HUES48 (cell line): ENCODE measurements at regions not wholly inside any gene's neighbourhood (a gene's known extent, or its start where the extent isn't known, plus 50 kb on each side); places are given as distances from the start of the nearest gene placed in this dataset.

Experiments used
- H3K27ac ChIP-seq: one replicate; pipeline ENCODE4 v1.7.0; 2013; ENCODE audit warnings: low read depth, low read length, inconsistent platforms
- H3K27me3 ChIP-seq: 2 replicates; pipeline ENCODE4 v1.6.1; 2013; ENCODE audit warnings: mild to moderate bottlenecking, low read length; ENCODE audit not compliant: control insufficient read depth, insufficient read depth
- H3K36me3 ChIP-seq: 2 replicates; pipeline ENCODE4 v1.6.1; 2013; ENCODE audit warnings: low read length; ENCODE audit not compliant: control insufficient read depth, insufficient read depth
- H3K4me1 ChIP-seq: 2 replicates; pipeline ENCODE4 v1.6.1; 2013; ENCODE audit warnings: mild to moderate bottlenecking, low read length; ENCODE audit not compliant: control insufficient read depth, insufficient read depth
- H3K4me3 ChIP-seq: 2 replicates; pipeline ENCODE4 v1.5.1; 2013; ENCODE audit warnings: mild to moderate bottlenecking, low read depth, low read length
- H3K9ac ChIP-seq: 2 replicates; pipeline ENCODE4 v1.6.1; 2013; ENCODE audit warnings: mild to moderate bottlenecking, low read depth, low read length, moderate library complexity
- H3K9me3 ChIP-seq: 2 replicates; pipeline ENCODE4 v1.6.1; 2013; ENCODE audit warnings: low read length; ENCODE audit not compliant: control insufficient read depth, insufficient read depth

- Histone ChIP-seq H3K9ac (no peak overlapping the region), H3K4me1 (no peaks in the 10 kb centered on the region), H3K9me3 (no peaks in the 10 kb centered on the region), H3K27ac (no peak overlapping the region), H3K4me3 (no peak overlapping the region), H3K36me3 (no peaks in the 10 kb centered on the region), H3K27me3 (no peaks in the 10 kb centered on the region)
These were observed 121.5 kb upstream of the GYPC start for GRCh38 chr2:126534478-126534877.

DNA sequence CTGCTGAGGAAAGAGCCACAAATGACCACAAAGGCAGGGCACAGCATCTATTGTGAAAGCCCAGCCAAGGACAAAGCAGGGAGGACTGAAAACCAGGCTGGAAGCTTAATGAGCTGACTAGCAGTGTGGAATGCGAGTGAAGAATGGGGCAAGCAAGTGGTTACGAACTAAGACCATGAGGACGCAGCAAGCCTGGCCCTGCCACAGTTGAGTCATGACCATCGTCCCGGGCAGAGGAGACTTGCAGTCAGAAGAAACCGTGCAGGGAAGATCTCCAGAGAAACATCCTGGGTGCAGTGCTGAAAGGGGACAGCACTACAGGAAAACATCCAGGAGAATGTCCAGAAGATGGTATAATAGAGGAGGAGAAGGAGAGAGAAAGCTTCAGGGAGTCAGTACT is 120.5 kb upstream of the GYPC start:
- no peaks in the 10 kb centered on the region for H3K9me3 ChIP-seq
- no peaks in the 10 kb centered on the region for H3K36me3 ChIP-seq
- no peaks in the 10 kb centered on the region for H3K27me3 ChIP-seq
- no peak overlapping the region for H3K9ac ChIP-seq
- H3K4me3 ChIP-seq = no peak overlapping the region
- H3K27ac ChIP-seq = no peak overlapping the region
- no peaks in the 10 kb centered on the region for H3K4me1 ChIP-seq

- Histone ChIP-seq H3K9ac (no peak overlapping the region), H3K9me3 (0 out of 2 replicates have a peak, but pooled peaks cover 3% of the 10 kb centered on the region), H3K4me1 (no peaks in the 10 kb centered on the region), H3K27ac (no peak overlapping the region), H3K27me3 (no peaks in the 10 kb centered on the region), H3K4me3 (no peak overlapping the region), H3K36me3 (no peaks in the 10 kb centered on the region)
These were observed 119.3 kb upstream of the GYPC start for GRCh38 chr2:126536605-126537200.

DNA sequence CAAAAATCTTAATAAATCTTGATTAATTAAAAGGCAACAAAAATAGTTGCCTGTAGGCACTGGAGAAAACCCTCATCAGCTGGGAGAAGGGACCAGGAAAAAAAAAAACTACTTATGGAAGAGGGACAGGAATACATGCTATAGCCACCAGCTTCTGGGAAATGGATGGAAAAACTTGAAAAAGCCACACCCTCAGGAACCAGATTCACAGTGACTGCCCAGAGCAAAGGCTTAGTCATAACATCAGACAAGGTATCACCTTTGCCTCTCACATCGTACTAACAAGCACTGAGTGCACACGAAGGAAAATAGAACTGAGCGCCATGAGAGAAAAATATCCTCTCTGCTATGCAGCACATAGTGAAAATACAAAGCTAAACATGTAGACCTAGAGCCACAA is 116.9 kb upstream of the GYPC start:
- no peak overlapping the region for H3K4me3 ChIP-seq
- no peak overlapping the region for H3K27ac ChIP-seq
- peaks cover 17% of the 10 kb centered on the region for H3K9me3 ChIP-seq
- no peaks in the 10 kb centered on the region for H3K36me3 ChIP-seq
- no peak overlapping the region for H3K9ac ChIP-seq
- no peaks in the 10 kb centered on the region for H3K4me1 ChIP-seq
- no peaks in the 10 kb centered on the region for H3K27me3 ChIP-seq

GRCh38 chr2:126542247-126542646 is 113.7 kb upstream of the GYPC start:
- H3K27ac ChIP-seq = no peak overlapping the region
- peaks cover 17% of the 10 kb centered on the region for H3K9me3 ChIP-seq
- H3K9ac ChIP-seq = no peak overlapping the region
- no peaks in the 10 kb centered on the region for H3K4me1 ChIP-seq
- H3K4me3 ChIP-seq = no peak overlapping the region
- H3K27me3 ChIP-seq = no peaks in the 10 kb centered on the region
- H3K36me3 ChIP-seq = no peaks in the 10 kb centered on the region

- Histone ChIP-seq H3K36me3 (no peaks in the 10 kb centered on the region), H3K9ac (no peak overlapping the region), H3K4me1 (no peaks in the 10 kb centered on the region), H3K27me3 (no peaks in the 10 kb centered on the region), H3K4me3 (no peak overlapping the region), H3K27ac (no peak overlapping the region), H3K9me3 (peaks cover 17% of the 10 kb centered on the region)
These were observed 112.9 kb upstream of the GYPC start for GRCh38 chr2:126543081-126543480.

GRCh38 chr2:126558029-126558428 is 97.9 kb upstream of the GYPC start:
- H3K36me3 ChIP-seq = no peaks in the 10 kb centered on the region
- H3K27me3 ChIP-seq = no peaks in the 10 kb centered on the region
- no peaks in the 10 kb centered on the region for H3K4me1 ChIP-seq
- no peaks in the 10 kb centered on the region for H3K9me3 ChIP-seq
- no peak overlapping the region for H3K27ac ChIP-seq
- H3K9ac ChIP-seq = no peak overlapping the region
- no peak overlapping the region for H3K4me3 ChIP-seq

GRCh38 chr2:126568734-126569133 is 87.2 kb upstream of the GYPC start:
- Histone ChIP-seq H3K4me3 (no peak overlapping the region), H3K4me1 (no peaks in the 10 kb centered on the region), H3K36me3 (no peaks in the 10 kb centered on the region), H3K9me3 (no peaks in the 10 kb centered on the region), H3K27me3 (no peaks in the 10 kb centered on the region), H3K27ac (no peak overlapping the region), H3K9ac (no peak overlapping the region)

- no peak overlapping the region for H3K4me3 ChIP-seq
- no peaks in the 10 kb centered on the region for H3K27me3 ChIP-seq
- H3K9ac ChIP-seq = no peak overlapping the region
- no peaks in the 10 kb centered on the region for H3K4me1 ChIP-seq
- H3K36me3 ChIP-seq = no peaks in the 10 kb centered on the region
- H3K27ac ChIP-seq = no peak overlapping the region
- H3K9me3 ChIP-seq = no peaks in the 10 kb centered on the region
These were observed 84.6 kb upstream of the GYPC start for GRCh38 chr2:126571403-126571802.

DNA sequence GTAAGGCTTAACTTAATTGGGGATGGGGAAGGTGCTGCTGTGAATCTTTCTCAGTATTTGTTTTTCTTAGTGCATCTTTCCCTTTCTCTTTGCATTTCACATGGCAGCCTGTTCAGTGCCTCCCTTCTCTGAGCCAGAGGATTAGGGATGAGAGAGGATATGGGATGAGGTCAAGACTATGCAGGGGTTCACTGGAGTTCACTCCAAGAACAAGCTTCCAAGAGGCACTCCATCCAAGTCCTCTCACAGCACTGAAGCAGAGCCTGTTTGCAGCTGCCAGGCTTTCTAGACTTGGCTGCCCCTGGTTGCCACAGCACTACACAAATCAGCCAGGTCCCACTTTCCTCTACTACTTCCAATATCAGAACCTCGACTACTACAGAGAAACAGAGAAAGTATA is 80.3 kb upstream of the GYPC start:
- Histone ChIP-seq H3K4me3 (no peak overlapping the region), H3K4me1 (no peaks in the 10 kb centered on the region), H3K9ac (no peak overlapping the region), H3K27ac (no peak overlapping the region), H3K36me3 (no peaks in the 10 kb centered on the region), H3K9me3 (no peaks in the 10 kb centered on the region), H3K27me3 (no peaks in the 10 kb centered on the region)

- H3K27me3 ChIP-seq = no peaks in the 10 kb centered on the region
- H3K9ac ChIP-seq = no peak overlapping the region
These were observed 76.1 kb upstream of the GYPC start for GRCh38 chr2:126579868-126580267.

DNA sequence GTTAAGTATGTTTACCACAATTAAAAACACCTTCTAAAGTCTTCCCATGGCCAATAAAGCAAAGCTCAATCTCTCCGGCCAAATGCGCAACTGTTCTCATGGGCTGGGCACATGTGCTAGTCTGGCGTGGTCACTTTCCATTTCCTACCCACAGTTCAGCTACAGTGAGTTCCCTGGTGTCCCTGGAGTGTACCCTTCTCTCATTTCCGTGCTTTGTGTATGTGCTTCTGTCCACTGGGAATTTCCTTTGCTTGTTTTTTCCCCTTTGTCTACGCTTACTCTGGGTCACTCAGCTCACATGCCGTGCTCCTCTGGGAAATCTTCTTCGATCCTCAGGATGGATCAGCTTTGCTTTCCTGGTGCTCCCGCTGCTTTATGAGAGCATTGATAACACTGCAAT is 69.6 kb upstream of the GYPC start:
- Histone ChIP-seq H3K9ac (no peak overlapping the region), H3K27me3 (no peaks in the 10 kb centered on the region)

More at GRCh38 chr2:126579868-126580267, 76.1 kb upstream of the GYPC start:
- Histone ChIP-seq H3K27ac (no peak overlapping the region), H3K36me3 (no peaks in the 10 kb centered on the region), H3K4me3 (no peak overlapping the region), H3K4me1 (no peaks in the 10 kb centered on the region), H3K9me3 (no peaks in the 10 kb centered on the region)

More for the DNA sequence above, 69.6 kb upstream of the GYPC start:
- Histone ChIP-seq H3K27ac (no peak overlapping the region), H3K4me3 (no peak overlapping the region), H3K4me1 (no peaks in the 10 kb centered on the region), H3K36me3 (no peaks in the 10 kb centered on the region), H3K9me3 (no peaks in the 10 kb centered on the region)
